NCI-H748 treated with DMSO at 0.1 percent for 48 hours (cell line): ENCODE measurements at regions not wholly inside any gene's neighbourhood (a gene's known extent, or its start where the extent isn't known, plus 50 kb on each side); places are given as distances from the start of the nearest gene placed in this dataset.

Source experiments
- DNase-seq: peaks from one replicate; lab custom pipeline; 2025; lab: John Stamatoyannopoulos, UW

GRCh38 chr11:8740129-8740528 lies 57.5 kb downstream of the RPL27A start:
- no peak for DNase-seq

- DNase-seq = no peak
These were observed 61.8 kb downstream of the RPL27A start for GRCh38 chr11:8744423-8744822.

DNA sequence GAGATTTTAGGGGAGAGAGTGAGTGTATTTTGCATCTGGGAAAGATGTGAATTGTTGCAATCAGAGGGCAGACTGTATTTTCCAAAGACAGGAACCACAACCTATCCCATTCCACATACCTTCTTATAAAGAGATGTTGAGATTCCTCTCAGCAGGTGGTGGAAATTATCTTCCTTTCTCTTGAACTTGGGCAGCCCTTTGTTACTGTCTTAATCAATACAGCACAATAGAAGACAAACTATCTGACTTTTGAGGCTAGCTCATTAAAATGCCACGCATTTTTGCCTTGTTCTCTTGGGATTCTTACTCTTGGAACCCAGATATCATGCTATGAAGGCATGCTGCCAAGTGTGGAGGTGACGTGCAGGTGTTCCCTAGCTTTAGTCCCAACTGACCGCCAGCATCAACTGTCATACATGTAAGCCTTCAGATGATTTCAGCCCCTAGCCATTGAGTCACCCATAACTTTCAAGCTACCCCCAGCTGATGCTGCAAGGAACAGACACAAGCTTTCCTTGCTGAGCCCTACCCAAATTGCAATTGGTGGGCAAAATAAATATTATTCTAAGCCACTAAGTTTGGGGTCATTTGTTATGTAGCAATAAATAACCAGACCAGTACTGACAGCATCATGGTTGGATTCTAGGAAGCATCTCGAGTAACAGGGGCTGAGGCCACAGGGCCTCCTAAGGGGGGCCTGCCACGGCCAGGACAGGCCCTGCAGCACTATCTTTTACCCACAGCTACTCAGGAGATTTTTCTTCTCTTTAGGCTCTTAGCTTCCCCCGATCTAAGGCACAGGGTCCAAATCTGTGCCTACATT lies 63.0 kb downstream of the RPL27A start:
- DNase-seq = no peak

- DNase-seq = no peak
These were observed 63.9 kb downstream of the RPL27A start for GRCh38 chr11:8746331-8746974.

GRCh38 chr11:8747173-8747572 lies 64.6 kb downstream of the RPL27A start:
- DNase-seq = no peak

DNA sequence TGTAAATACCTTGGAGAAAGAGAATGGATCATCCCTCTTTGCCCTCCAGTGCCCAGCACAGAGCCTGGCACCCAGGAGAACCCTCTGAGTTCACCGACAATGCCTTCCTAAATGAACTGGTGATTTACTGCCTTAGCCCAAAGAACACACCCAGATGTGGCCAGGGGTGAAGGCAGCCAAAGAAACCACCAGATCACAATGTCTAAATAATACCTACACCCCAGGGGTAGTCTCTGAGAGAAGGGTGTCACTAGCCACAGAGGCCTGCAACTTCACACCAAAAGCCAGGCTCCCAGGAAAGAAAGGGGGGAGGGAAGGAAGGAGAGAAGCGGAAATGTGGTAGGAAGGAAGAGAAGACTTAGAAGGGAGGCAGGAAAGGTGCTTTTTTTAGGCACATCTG lies 65.7 kb downstream of the RPL27A start:
- no peak for DNase-seq

DNA sequence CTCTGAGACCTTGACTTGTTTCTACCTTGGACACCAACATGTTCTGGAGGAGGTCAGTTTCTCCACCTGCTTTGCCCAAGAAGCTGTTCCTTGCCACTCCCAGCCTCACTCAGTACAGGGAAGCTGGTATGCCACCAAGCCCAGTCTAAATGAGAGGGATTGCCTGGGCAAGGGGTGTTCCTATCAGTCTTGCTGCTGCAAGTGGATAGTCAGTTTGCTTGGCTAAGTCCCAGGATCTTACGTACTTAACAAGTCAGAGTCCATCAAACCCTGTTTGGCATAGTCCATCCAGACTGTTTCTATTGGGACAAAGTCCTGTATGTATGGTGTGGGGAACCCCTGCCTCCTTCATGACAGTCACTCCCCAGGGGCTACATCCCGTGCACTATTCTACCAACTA lies 66.6 kb downstream of the RPL27A start:
- DNase-seq = no peak

GRCh38 chr11:8754241-8754640 lies 71.6 kb downstream of the RPL27A start:
- no peak for DNase-seq

DNA sequence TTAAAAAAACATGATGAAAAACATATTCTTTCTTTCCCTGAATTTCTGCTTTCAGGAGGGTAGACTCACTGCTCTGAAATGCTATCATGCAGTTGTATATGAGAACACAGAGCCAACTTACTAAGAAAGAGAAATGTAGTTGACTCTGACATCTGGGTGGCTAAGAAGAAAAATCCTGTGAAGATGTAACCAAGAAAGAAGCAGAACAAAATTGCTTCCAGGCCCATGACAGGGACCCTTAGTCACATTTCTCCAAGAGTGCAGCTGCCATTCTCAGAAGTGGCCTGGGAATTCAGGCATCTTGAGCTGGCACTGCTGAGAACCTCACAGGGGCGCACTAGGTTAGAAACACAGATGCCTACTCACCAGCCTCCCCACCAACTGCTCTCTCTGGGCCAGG lies 73.6 kb downstream of the RPL27A start:
- DNase-seq = no peak

DNA sequence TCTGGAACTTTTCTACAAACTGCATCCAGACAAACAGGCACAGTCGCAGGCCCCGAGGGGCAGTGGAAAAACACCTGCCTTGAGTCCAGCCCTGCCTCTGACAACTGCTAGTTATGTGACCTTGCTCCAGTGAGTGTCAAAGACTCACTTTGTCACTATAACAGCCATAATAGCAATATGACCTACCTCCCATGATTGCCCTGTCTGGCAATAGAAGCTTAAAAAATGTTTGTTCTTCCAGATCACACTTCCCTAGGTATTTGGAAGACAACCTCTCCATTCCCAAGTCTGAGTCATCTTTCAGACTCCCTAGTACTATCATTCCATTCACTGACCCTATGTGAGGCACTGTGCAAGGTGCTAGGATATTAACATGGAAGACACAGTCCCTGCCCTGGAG lies 74.5 kb downstream of the RPL27A start:
- DNase-seq = no peak

GRCh38 chr11:8757533-8757932 lies 74.9 kb downstream of the RPL27A start:
- DNase-seq = no peak

DNA sequence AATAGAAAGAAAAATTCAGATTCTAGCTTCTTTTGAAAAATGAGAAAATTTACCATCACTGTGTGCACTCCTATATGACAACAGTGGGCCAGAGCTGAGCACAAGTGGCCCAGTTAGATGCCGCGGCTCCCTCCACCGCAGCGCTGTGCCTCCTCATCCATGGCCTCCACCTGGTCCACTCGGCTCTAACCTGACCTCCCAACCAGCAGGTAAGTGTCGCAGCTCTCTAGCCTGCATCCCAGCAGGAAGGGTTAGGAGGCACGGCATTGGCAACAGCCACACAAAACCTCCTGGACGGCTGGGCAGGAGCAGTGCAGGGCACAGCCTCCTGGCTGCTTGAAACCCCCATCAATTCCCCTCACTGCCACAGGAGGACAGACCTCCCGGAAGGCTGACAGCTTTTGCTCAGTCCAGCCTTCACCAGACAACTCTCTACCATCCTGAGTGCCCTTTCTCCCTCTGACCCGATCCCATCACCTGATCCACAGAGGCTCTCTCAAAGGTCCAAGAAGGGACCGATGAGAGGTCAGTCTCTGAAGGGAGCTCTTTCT lies 76.1 kb downstream of the RPL27A start:
- no peak for DNase-seq

DNA sequence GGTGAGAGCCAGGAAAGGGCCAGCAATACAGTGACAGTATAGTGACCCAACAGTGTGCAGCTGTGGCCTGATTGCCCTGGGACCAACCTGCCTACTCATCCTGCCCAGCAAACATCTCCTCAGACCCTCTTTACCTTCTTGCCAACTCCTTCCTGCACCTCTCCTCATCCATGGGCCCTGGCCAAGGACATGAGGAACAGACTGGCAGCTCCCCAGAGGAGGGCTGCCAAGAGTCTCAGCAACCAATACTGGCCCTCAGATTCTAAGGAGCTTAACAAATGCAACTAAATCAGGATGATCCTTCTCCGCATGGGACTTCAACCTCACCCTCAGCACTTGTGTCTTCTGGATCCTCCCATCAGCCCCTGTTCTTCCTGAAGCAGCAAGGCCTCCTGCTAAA lies 77.0 kb downstream of the RPL27A start:
- no peak for DNase-seq

- DNase-seq = no peak
These were observed 78.3 kb downstream of the RPL27A start for GRCh38 chr11:8760896-8761295.

DNA sequence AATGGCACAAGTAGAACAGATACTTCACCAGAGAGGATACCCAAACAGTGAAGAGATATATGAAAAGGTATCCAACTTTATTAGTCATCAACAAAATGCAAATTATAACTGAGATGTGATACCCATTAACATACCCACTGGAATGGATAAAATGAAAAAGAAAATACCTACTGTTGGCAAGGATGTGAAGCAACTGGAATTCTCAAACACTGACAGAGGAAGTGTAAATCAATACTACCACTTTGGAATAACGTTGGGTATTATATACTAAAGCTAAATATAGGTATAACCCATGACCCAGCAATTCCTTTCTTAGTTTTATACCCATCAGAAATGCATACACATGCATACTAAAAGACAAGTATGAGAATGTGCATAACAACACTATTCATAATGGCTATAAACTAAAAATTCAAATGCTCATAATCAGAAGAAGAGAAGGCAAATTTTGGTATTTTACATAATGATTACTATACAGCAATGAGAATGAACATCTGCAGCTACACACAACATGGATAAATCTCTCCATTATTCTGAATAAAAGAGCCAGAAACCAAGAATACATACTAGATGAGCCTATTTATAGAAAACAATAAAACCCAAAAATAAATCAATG lies 80.6 kb downstream of the RPL27A start:
- no peak for DNase-seq

- DNase-seq = no peak
These were observed 82.7 kb downstream of the RPL27A start for GRCh38 chr11:8765294-8765693.

DNA sequence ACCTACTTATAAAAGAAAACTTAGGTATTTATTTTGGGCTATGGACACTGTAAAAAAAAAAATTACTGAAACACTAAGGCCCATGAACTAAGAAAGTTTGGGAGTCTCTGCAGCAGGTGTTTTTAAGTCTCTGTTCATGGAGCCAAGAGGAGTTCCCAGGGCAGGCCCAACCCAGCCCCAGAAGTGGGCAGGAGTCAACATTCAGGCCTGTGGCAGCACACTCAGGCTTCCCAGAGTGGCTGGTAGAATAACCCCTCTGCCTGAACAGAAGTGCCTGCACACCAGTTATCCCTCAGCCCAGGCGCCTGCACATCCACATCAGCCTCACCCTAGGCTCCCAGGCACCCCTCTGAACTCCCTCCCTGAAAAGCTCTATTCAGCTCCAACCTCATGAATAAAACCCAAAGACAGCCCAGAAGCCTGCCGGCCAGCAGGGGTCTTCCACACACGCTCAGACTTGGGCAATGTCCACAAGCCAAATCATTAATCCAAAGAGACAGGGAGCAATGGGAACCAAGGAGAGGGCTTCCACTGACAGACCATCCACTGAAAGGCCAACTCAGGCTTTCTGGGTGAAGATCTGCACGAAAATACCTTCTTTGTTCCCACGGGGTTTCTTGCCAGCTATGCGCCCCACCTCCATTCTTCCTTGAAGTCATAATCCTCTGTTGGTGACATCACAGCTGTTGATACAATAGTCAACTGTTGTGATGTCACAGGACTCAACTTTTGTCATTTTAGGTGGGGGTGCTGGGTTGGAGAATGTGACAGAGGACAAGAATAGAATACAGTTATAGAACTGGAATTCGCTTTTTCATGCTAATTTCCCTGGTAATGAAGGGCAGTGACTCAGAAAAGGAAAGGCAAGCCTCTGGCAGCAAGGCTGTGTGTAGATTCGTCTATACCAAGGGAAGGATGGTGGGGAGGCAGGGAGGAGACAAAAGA lies 83.7 kb downstream of the RPL27A start:
- no peak for DNase-seq

DNA sequence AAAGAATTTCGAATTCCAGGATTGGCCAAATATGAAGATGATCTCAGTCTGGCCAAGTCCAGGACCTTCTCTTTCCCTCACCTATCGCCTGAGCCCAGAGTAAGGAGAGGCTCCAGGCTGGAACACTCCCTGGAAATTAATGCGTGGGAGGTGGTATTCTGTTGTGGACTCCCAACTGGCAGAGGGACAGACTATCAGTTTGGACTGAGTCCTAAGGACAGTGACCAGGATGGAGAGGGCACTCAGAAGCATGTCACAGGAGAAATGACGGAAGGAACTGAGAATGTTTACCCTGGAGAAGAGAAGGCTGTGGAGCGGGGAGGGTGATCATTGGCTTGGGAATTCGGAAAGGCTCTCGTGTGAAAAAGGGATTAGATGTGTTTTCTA lies 84.4 kb downstream of the RPL27A start:
- no peak for DNase-seq

- no peak for DNase-seq
These were observed 85.0 kb downstream of the RPL27A start for GRCh38 chr11:8767466-8768142.

GRCh38 chr11:8768625-8769333 lies 86.2 kb downstream of the RPL27A start:
- DNase-seq = no peak
